ENCODE measurements at regions not wholly inside any gene's neighbourhood (a gene's known extent, or its start where the extent isn't known, plus 50 kb on each side); places are given as distances from the start of the nearest gene placed in this dataset.
"Not testable (repeated sequence)": the region's sequence is repeated elsewhere in the genome, so short reads cannot be mapped to it uniquely, and the experiment has no call there.

- H3K4me1 Mint-ChIP-seq (ENCODE audit: low read depth), result no peaks in the 10 kb centered on the region
- no peak overlapping the region for H3K4me3 Mint-ChIP-seq
- no peaks in the 10 kb centered on the region for H3K36me3 Mint-ChIP-seq (ENCODE audit: low read depth)
Observed at GRCh38 chr14:84965279-84965678, 564.7 kb upstream of the FLRT2 start.

GRCh38 chr14:84969501-84969900, 560.4 kb upstream of the FLRT2 start:
- Mint-ChIP-seq H3K27ac (no peak overlapping the region), H3K36me3 (ENCODE audit: low read depth) (no peaks in the 10 kb centered on the region), H3K4me1 (ENCODE audit: low read depth) (no peaks in the 10 kb centered on the region), H3K27me3 (no peaks in the 10 kb centered on the region), H3K4me3 (no peak overlapping the region), H3K9me3 (peaks cover 2% of the 10 kb centered on the region)
- intact Hi-C loops (cut with micrococcal nuclease), result no loop called here

More at GRCh38 chr14:84965279-84965678, 564.7 kb upstream of the FLRT2 start:
- no peak overlapping the region for H3K27ac Mint-ChIP-seq
- no peaks in the 10 kb centered on the region for H3K27me3 Mint-ChIP-seq
- intact Hi-C loops (cut with micrococcal nuclease), result no loop called here
- H3K9me3 Mint-ChIP-seq, result peaks cover 29% of the 10 kb centered on the region

- Mint-ChIP-seq H3K9me3 (peaks cover 11% of the 10 kb centered on the region), H3K27ac (no peak overlapping the region)
Observed at GRCh38 chr14:84975241-84975902, 554.6 kb upstream of the FLRT2 start.

GRCh38 chr14:84976805-84977204, 553.1 kb upstream of the FLRT2 start:
- H3K27ac Mint-ChIP-seq, result no peak overlapping the region
- peaks cover 11% of the 10 kb centered on the region for H3K9me3 Mint-ChIP-seq
- H3K36me3 Mint-ChIP-seq (ENCODE audit: low read depth), result no peaks in the 10 kb centered on the region
- no peaks in the 10 kb centered on the region for H3K4me1 Mint-ChIP-seq (ENCODE audit: low read depth)
- H3K27me3 Mint-ChIP-seq, result no peaks in the 10 kb centered on the region
- H3K4me3 Mint-ChIP-seq, result no peak overlapping the region
- intact Hi-C loops (cut with micrococcal nuclease), result no loop called here

More at GRCh38 chr14:84975241-84975902, 554.6 kb upstream of the FLRT2 start:
- intact Hi-C loops (cut with micrococcal nuclease), result no loop called here
- H3K27me3 Mint-ChIP-seq, result no peaks in the 10 kb centered on the region
- no peaks in the 10 kb centered on the region for H3K4me1 Mint-ChIP-seq (ENCODE audit: low read depth)
- H3K36me3 Mint-ChIP-seq (ENCODE audit: low read depth), result no peaks in the 10 kb centered on the region
- no peak overlapping the region for H3K4me3 Mint-ChIP-seq

GRCh38 chr14:84987042-84987441, 542.9 kb upstream of the FLRT2 start:
- Mint-ChIP-seq H3K4me1 (ENCODE audit: low read depth) (no peaks in the 10 kb centered on the region), H3K27ac (no peak overlapping the region), H3K27me3 (no peaks in the 10 kb centered on the region), H3K36me3 (ENCODE audit: low read depth) (no peaks in the 10 kb centered on the region), H3K9me3 (peaks cover 16% of the 10 kb centered on the region), H3K4me3 (no peak overlapping the region)
- intact Hi-C loops (cut with micrococcal nuclease), result no loop called here

GRCh38 chr14:84988357-84988756, 541.6 kb upstream of the FLRT2 start:
- Mint-ChIP-seq H3K9me3 (peaks cover 16% of the 10 kb centered on the region), H3K4me1 (ENCODE audit: low read depth) (no peaks in the 10 kb centered on the region), H3K27me3 (no peaks in the 10 kb centered on the region), H3K27ac (no peak overlapping the region), H3K36me3 (ENCODE audit: low read depth) (no peaks in the 10 kb centered on the region), H3K4me3 (no peak overlapping the region)
- intact Hi-C loops (cut with micrococcal nuclease), result no loop called here

GRCh38 chr14:84991021-84991420, 538.9 kb upstream of the FLRT2 start:
- no peaks in the 10 kb centered on the region for H3K4me1 Mint-ChIP-seq (ENCODE audit: low read depth)
- H3K36me3 Mint-ChIP-seq (ENCODE audit: low read depth), result no peaks in the 10 kb centered on the region
- intact Hi-C loops (cut with micrococcal nuclease), result no loop called here
- no peaks in the 10 kb centered on the region for H3K9me3 Mint-ChIP-seq
- no peak overlapping the region for H3K4me3 Mint-ChIP-seq
- H3K27me3 Mint-ChIP-seq, result no peaks in the 10 kb centered on the region
- H3K27ac Mint-ChIP-seq, result no peak overlapping the region

- H3K4me1 Mint-ChIP-seq (ENCODE audit: low read depth), result no peaks in the 10 kb centered on the region
- intact Hi-C loops (cut with micrococcal nuclease), result no loop called here
- H3K27me3 Mint-ChIP-seq, result no peaks in the 10 kb centered on the region
- H3K4me3 Mint-ChIP-seq, result no peak overlapping the region
- no peaks in the 10 kb centered on the region for H3K36me3 Mint-ChIP-seq (ENCODE audit: low read depth)
- no peak overlapping the region for H3K27ac Mint-ChIP-seq
- peaks cover 9% of the 10 kb centered on the region for H3K9me3 Mint-ChIP-seq
Observed at GRCh38 chr14:84998216-84998615, 531.7 kb upstream of the FLRT2 start.

- intact Hi-C loops (cut with micrococcal nuclease), result no loop called here
- H3K36me3 Mint-ChIP-seq (ENCODE audit: low read depth), result no peaks in the 10 kb centered on the region
- H3K4me3 Mint-ChIP-seq, result no peak overlapping the region
- peaks cover 15% of the 10 kb centered on the region for H3K9me3 Mint-ChIP-seq
- no peaks in the 10 kb centered on the region for H3K4me1 Mint-ChIP-seq (ENCODE audit: low read depth)
- no peaks in the 10 kb centered on the region for H3K27me3 Mint-ChIP-seq
- no peak overlapping the region for H3K27ac Mint-ChIP-seq
Observed at GRCh38 chr14:85002846-85003245, 527.1 kb upstream of the FLRT2 start.

GRCh38 chr14:85003805-85004204, 526.1 kb upstream of the FLRT2 start:
- H3K36me3 Mint-ChIP-seq (ENCODE audit: low read depth), result no peaks in the 10 kb centered on the region
- H3K4me3 Mint-ChIP-seq, result no peak overlapping the region
- H3K4me1 Mint-ChIP-seq (ENCODE audit: low read depth), result no peaks in the 10 kb centered on the region
- no peak overlapping the region for H3K27ac Mint-ChIP-seq
- no peaks in the 10 kb centered on the region for H3K27me3 Mint-ChIP-seq
- intact Hi-C loops (cut with micrococcal nuclease), result no loop called here
- peaks cover 15% of the 10 kb centered on the region for H3K9me3 Mint-ChIP-seq

GRCh38 chr14:85009506-85009905, 520.4 kb upstream of the FLRT2 start:
- H3K27ac Mint-ChIP-seq, result no peak overlapping the region
- peaks cover 32% of the 10 kb centered on the region for H3K9me3 Mint-ChIP-seq
- intact Hi-C loops (cut with micrococcal nuclease), result no loop called here
- no peaks in the 10 kb centered on the region for H3K4me1 Mint-ChIP-seq (ENCODE audit: low read depth)
- H3K27me3 Mint-ChIP-seq, result no peaks in the 10 kb centered on the region
- H3K4me3 Mint-ChIP-seq, result no peak overlapping the region
- no peaks in the 10 kb centered on the region for H3K36me3 Mint-ChIP-seq (ENCODE audit: low read depth)

GRCh38 chr14:85010186-85010585, 519.8 kb upstream of the FLRT2 start:
- H3K27me3 Mint-ChIP-seq, result no peaks in the 10 kb centered on the region
- H3K9me3 Mint-ChIP-seq, result peaks cover 32% of the 10 kb centered on the region
- H3K4me3 Mint-ChIP-seq, result no peak overlapping the region
- intact Hi-C loops (cut with micrococcal nuclease), result no loop called here
- no peak overlapping the region for H3K27ac Mint-ChIP-seq
- H3K36me3 Mint-ChIP-seq (ENCODE audit: low read depth), result no peaks in the 10 kb centered on the region
- no peaks in the 10 kb centered on the region for H3K4me1 Mint-ChIP-seq (ENCODE audit: low read depth)

- intact Hi-C loops (cut with micrococcal nuclease), result no loop called here
- Mint-ChIP-seq H3K9me3 (peaks cover 27% of the 10 kb centered on the region), H3K27ac (no peak overlapping the region), H3K4me1 (ENCODE audit: low read depth) (no peaks in the 10 kb centered on the region), H3K36me3 (ENCODE audit: low read depth) (no peaks in the 10 kb centered on the region), H3K4me3 (no peak overlapping the region), H3K27me3 (no peaks in the 10 kb centered on the region)
Observed at GRCh38 chr14:85016496-85016895, 513.4 kb upstream of the FLRT2 start.

- H3K36me3 Mint-ChIP-seq (ENCODE audit: low read depth); H3K27ac Mint-ChIP-seq; H3K27me3 Mint-ChIP-seq; H3K4me1 Mint-ChIP-seq (ENCODE audit: low read depth); intact Hi-C loops (cut with micrococcal nuclease); H3K4me3 Mint-ChIP-seq: not testable (repeated sequence)
- peaks cover 40% of the 10 kb centered on the region for H3K9me3 Mint-ChIP-seq
Observed at GRCh38 chr14:85023866-85024265, 506.1 kb upstream of the FLRT2 start.

GRCh38 chr14:85024931-85025330, 505.0 kb upstream of the FLRT2 start:
- Mint-ChIP-seq H3K36me3 (ENCODE audit: low read depth) (no peaks in the 10 kb centered on the region), H3K4me3 (no peak overlapping the region), H3K9me3 (peaks cover 36% of the 10 kb centered on the region), H3K27me3 (no peaks in the 10 kb centered on the region), H3K27ac (no peak overlapping the region), H3K4me1 (ENCODE audit: low read depth) (no peaks in the 10 kb centered on the region)
- intact Hi-C loops (cut with micrococcal nuclease), result no loop called here
